GM10266 (cell line): ENCODE measurements at regions not wholly inside any gene's neighbourhood (a gene's known extent, or its start where the extent isn't known, plus 50 kb on each side); places are given as distances from the start of the nearest gene placed in this dataset.

Source experiments
- DNase-seq: peaks from one replicate; pipeline ENCODE4 v3.0.0; 2012; ENCODE audit errors: extremely low spot score
- TF ChIP-seq, protein P1 (sequence below): IDR thresholded peaks from 2 replicates; pipeline ENCODE4 v1.5.1; 2012; ENCODE audit warnings: mild to moderate bottlenecking, low read depth; ENCODE audit not compliant: control insufficient read depth, insufficient read depth; ENCODE audit errors: missing control alignments

DNA sequence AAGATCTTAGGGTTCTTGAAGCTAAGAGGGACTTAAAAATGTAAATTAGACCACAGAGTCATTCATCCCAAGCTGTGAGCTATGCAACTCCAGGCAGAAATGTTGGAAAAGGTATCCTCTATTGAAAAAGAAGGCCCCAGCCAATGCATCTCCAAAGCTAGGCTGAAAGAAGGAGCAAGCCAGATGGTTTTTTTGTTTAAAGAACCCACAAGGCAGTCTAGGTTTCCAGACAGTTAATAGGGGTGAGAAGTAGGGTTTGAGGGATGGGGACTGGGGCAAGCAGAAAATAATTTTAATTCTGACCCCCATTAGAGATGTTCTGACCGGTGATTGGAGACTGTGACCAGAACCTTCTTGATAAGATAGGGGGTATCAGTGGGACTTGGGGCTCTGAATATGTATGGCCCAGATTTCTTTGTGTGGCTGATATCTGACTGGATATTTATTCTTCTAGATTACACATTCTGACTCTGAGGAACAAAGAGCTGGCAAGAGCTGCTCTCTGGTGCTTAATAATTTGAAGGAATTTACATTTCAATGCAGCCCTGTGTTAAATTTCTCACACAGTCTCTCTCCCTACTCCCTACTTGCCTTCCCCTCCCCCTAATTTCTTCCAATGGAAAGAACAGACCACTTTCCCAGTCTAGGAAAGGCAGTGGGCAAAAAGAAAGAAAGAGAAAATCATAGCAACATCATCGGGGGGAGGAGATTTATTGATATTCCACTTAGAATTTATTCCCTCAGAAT is 104.9 kb downstream of the NUF2 start:
- TF ChIP-seq, protein P1, sequence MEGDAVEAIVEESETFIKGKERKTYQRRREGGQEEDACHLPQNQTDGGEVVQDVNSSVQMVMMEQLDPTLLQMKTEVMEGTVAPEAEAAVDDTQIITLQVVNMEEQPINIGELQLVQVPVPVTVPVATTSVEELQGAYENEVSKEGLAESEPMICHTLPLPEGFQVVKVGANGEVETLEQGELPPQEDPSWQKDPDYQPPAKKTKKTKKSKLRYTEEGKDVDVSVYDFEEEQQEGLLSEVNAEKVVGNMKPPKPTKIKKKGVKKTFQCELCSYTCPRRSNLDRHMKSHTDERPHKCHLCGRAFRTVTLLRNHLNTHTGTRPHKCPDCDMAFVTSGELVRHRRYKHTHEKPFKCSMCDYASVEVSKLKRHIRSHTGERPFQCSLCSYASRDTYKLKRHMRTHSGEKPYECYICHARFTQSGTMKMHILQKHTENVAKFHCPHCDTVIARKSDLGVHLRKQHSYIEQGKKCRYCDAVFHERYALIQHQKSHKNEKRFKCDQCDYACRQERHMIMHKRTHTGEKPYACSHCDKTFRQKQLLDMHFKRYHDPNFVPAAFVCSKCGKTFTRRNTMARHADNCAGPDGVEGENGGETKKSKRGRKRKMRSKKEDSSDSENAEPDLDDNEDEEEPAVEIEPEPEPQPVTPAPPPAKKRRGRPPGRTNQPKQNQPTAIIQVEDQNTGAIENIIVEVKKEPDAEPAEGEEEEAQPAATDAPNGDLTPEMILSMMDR = no peak
- no peak for DNase-seq

DNA sequence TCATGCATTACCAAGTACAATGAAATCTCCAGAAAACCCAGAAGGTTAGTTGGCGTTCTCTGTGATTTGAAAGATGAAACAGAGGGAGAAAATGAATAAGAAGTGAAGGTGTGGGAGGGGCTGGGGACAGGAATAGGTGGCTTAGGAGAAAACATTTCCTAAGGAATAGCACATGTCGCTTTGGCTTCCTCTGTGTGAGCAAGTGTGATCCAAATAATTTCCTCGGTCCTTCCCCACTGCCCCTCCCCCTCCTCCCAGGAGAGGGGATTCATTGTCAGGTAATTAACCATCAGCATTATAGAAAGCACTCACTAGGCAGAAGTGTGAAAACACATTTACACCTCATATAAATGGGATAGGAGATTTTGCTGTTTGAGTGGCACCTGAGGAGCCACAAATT is 105.5 kb downstream of the NUF2 start:
- TF ChIP-seq, protein P1 = no peak
- no peak for DNase-seq

DNA sequence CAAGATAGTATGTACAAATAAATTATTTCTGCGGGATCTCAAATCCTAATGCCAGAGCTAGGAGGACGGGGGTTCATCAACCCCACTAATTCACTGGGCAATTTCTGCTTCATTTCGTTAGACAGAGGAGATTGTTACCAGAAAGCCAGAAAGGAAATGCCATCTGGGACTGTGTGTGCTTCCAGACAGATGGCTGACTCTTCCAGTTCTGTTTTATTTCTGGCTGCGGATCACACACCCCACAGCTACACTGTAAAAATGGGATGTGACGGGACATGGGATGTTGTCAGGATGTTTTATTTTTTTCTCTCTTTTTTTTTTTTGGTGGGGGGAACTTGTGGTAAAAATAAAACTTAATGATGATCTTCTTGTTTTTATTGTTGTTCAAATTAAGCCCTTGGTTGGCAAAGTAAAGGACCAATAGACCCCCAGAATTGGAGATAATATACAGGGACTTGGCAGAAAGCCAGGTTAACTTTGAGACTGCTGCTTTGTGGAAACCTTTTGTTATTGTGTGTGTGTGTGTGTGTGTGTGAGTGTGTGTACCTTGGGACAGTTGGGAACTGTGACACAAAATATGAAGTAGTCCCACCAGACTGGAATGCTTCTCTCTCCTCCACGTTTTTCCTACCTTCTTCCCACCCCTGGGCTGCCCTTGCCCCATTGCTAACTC is 114.5 kb downstream of the NUF2 start:
- DNase-seq = no peak
- TF ChIP-seq, protein P1 = no peak

DNA sequence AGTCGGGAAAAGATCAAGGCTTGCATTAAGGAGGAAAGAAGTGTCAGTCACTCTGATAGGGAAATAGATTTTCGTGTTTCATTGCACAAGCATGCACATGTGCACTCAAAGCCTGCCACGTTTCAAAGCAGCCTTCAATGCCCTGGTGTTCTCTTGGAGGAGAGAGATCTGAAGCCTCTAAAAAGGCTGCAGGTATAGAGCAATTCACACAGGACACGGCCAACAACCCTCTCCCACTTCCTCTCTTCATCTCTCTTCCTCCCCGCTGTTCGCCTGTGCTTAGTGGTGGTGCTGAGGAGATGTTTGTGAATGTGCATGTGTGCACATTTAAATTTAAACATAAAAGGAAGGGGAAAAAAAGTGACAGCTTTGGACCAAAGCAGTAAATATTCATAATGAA is 117.7 kb downstream of the NUF2 start:
- TF ChIP-seq, protein P1 = no peak
- no peak for DNase-seq

DNA sequence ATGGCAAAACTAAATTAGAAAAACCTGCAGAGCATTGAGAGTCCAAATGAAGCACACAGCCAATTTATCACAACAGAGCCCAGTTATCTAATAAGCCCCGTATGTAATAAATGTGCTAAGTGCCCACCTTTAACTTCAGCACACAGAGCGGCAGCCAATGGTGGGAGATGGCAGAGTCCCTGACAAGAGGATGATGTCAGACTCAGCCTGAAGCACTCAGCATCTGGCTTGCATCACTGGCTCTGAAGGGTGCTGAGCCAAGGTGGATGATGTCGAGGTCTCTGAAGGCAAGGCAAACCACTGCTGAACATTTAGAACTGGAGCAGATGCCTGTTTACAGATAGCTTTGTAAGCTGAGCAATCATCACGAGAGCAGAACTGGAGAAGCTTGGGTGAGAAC is 118.3 kb downstream of the NUF2 start:
- TF ChIP-seq, protein P1 = no peak
- DNase-seq = no peak

DNA sequence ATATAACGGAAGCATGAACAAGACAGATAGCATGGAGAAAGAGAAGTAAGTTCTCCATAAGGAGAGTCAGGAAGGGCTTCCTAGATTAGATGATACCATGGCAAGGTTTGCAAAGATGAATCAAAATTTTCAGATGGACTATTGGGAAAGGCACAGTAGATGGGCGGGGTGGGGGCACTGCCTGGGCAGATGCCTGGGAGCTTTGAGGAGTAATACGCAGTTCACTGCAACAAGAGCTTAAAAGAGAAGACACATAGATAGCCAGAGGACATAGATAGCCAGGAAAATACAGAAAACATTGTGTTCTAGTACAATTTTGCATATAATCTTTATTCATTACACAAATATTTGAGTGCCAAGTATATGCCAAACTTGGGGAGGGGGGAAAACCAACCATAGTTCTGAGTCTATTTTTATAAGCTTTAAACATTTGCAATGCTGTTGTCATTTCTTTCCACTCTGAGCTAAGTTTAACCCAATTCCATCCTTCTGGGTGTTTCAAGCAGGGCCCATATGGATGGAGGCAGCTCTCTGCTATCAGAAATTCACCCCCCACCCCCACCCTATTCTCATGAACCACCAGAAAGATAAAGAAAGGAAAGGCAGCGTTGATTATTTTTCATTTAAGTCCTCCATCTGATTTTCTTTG is 120.6 kb downstream of the NUF2 start:
- no peak for DNase-seq
- TF ChIP-seq, protein P1 = no peak

DNA sequence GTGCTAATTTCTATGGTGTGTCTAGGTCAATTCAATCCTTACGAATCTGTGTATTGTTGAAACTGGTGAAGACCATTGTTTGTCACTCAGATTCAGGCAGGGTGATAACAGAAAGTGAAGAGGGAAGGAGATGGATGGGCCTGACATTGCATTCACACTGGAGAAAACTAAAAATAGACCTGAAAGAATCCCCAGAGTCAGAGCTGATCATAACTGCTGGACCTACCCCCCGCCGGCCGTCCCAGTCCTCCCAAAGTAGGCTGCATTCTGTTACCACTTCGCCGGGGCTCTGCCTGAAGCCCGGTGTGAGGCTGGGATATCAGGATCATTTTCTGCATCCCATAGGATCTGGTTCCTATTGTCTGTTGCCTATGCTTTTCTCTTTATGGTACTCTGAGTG is 121.1 kb downstream of the NUF2 start:
- DNase-seq = no peak
- TF ChIP-seq, protein P1 = no peak
